NB4 (cell line): ENCODE measurements at regions not wholly inside any gene's neighbourhood (a gene's known extent, or its start where the extent isn't known, plus 50 kb on each side); places are given as distances from the start of the nearest gene placed in this dataset.
"Not testable (repeated sequence)": the region's sequence is repeated elsewhere in the genome, so short reads cannot be mapped to it uniquely, and the experiment has no call there.

ENCODE experiments used
- DNase-seq: peaks from one replicate; pipeline ENCODE4 v3.0.0; 2010; ENCODE audit warnings: low read depth
- H3K4me3 ChIP-seq: one replicate; pipeline ENCODE4 v1.5.1; 2011; ENCODE audit warnings: mild to moderate bottlenecking, low read depth, low read length, moderate library complexity
- MYC ChIP-seq: IDR thresholded peaks from 2 replicates; pipeline ENCODE4 v1.6.1; 2011; ENCODE audit warnings: low read depth, low read length
- POLR2A ChIP-seq: IDR thresholded peaks from 2 replicates; pipeline ENCODE4 v1.6.1; 2011; ENCODE audit warnings: mild to moderate bottlenecking; ENCODE audit not compliant: insufficient read length; ENCODE audit errors: extremely low read depth
- TF ChIP-seq, protein P1 (sequence below): IDR thresholded peaks from 2 replicates; pipeline ENCODE4 v1.6.1; 2011; ENCODE audit warnings: low read depth, low read length
- TF ChIP-seq, protein P2 (sequence below): IDR thresholded peaks from one replicate; pipeline ENCODE4 v1.5.1; 2012; ENCODE audit warnings: low read depth, low read length

DNA sequence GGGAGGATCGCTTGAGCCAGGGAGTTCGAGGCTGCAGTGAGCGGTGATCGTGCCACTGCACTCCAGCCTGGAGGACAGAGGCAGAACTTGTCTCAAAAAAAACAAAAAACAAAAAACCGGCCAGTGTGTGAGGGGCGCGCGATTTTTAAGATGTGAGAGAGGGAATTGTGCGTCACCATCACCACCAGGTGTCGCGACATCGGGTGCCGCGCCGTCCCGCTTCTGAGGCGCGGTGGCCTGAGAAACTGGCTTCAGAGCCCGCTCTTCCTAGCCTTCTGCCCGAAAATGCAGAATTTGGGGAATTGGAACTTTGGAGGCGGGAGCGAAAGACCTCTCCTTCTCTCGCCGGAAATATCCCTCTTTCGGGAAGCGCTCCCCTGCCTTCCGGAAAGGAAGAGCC is 524.8 kb downstream of the KCNJ18 start:
- TF ChIP-seq MYC (no peak), POLR2A (no peak)
- TF ChIP-seq, protein P1, sequence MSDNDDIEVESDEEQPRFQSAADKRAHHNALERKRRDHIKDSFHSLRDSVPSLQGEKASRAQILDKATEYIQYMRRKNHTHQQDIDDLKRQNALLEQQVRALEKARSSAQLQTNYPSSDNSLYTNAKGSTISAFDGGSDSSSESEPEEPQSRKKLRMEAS: no peak
- TF ChIP-seq, protein P2, sequence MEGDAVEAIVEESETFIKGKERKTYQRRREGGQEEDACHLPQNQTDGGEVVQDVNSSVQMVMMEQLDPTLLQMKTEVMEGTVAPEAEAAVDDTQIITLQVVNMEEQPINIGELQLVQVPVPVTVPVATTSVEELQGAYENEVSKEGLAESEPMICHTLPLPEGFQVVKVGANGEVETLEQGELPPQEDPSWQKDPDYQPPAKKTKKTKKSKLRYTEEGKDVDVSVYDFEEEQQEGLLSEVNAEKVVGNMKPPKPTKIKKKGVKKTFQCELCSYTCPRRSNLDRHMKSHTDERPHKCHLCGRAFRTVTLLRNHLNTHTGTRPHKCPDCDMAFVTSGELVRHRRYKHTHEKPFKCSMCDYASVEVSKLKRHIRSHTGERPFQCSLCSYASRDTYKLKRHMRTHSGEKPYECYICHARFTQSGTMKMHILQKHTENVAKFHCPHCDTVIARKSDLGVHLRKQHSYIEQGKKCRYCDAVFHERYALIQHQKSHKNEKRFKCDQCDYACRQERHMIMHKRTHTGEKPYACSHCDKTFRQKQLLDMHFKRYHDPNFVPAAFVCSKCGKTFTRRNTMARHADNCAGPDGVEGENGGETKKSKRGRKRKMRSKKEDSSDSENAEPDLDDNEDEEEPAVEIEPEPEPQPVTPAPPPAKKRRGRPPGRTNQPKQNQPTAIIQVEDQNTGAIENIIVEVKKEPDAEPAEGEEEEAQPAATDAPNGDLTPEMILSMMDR: no peak
- DNase-seq: no peak
- no peak overlapping the region for H3K4me3 ChIP-seq

DNA sequence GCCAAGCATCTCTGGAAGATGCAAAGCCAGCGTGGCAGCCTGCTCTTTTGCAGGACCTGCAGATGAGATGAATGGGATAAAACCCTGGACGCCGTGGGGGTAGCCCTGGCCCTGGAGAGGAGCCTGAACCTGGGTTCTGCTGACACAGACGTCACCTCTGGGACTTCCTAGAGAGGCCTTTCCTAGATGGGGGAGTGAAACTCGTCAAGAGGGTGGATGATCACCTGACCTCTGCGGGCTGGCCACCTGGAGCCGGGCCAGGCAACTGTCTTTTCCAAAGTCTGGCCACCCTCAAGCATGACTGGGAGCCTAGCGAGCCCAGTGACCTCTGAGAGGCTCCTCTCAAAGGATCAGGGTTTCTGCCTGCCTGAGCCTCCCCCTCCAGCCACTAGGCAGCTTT is 529.0 kb downstream of the KCNJ18 start:
- TF ChIP-seq POLR2A (no peak), MYC (no peak)
- TF ChIP-seq, protein P1: no peak
- TF ChIP-seq, protein P2: no peak
- no peak overlapping the region for H3K4me3 ChIP-seq

GRCh38 chr17:22226477-22226876 is 534.2 kb downstream of the KCNJ18 start:
- not testable (repeated sequence) for DNase-seq, H3K4me3 ChIP-seq

More for the DNA sequence above, 529.0 kb downstream of the KCNJ18 start:
- no peak for DNase-seq

DNA sequence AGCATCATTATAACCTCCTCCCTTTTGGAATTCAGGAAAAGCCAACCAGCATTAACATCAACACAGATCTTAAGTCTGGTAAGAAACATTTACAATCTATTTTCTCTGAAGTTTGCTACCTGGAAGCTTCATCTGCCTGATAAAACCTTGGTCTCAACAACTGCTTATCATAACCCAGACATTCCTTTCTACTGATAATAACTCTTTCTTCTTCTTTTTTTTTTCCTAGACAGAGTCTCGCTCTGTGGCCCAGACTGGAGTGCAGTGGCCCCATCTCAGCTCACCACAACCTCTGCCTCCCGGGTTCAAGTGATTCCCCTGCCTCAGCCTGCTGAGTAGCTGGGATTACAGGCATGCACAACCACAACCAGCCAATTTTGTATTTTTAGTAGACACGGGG is 534.6 kb downstream of the KCNJ18 start:
- not testable (repeated sequence) for DNase-seq, H3K4me3 ChIP-seq

- H3K4me3 ChIP-seq, DNase-seq: not testable (repeated sequence)
These were observed 535.6 kb downstream of the KCNJ18 start for GRCh38 chr17:22227699-22228553.

DNA sequence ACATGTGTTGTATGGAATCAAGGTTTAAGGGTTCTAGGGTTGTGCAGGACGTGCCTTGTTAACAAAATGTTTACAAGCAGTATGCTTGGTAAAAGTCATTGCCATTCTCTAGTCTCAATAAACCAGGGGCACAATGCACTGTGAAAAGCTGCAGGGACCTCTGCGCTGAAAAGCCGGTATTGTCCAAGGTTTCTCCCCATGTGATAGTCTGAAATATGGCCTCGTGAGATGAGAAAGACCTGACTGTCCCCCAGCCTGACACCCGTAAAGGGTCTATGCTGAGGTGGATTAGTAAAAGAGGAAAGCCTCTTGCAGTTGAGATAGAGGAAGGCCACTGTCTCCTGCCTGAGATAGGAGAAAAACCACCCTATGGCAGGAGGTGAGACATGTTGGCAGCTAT is 537.5 kb downstream of the KCNJ18 start:
- DNase-seq: not testable (repeated sequence)

GRCh38 chr17:22233382-22233781 is 541.1 kb downstream of the KCNJ18 start:
- TF ChIP-seq, protein P1: no peak
- TF ChIP-seq, protein P2: no peak
- no peak for TF ChIP-seq POLR2A
- TF ChIP-seq MYC: no peak
- H3K4me3 ChIP-seq: no peak overlapping the region
- DNase-seq: peak; percentile 4

More for the DNA sequence above, 537.5 kb downstream of the KCNJ18 start:
- H3K4me3 ChIP-seq: not testable (repeated sequence)

GRCh38 chr17:22242472-22242871 is 550.1 kb downstream of the KCNJ18 start:
- TF ChIP-seq POLR2A (no peak), MYC (no peak)
- TF ChIP-seq, protein P2: no peak
- TF ChIP-seq, protein P1: no peak
- H3K4me3 ChIP-seq: no peak overlapping the region
- no peak for DNase-seq
